NCI-H2171 treated with DMSO at 0.1 percent for 48 hours (cell line): ENCODE measurements at regions not wholly inside any gene's neighbourhood (a gene's known extent, or its start where the extent isn't known, plus 50 kb on each side); places are given as distances from the start of the nearest gene placed in this dataset.

Experiments
- DNase-seq: peaks from one replicate; lab custom pipeline; 2025; lab: John Stamatoyannopoulos, UW

DNA sequence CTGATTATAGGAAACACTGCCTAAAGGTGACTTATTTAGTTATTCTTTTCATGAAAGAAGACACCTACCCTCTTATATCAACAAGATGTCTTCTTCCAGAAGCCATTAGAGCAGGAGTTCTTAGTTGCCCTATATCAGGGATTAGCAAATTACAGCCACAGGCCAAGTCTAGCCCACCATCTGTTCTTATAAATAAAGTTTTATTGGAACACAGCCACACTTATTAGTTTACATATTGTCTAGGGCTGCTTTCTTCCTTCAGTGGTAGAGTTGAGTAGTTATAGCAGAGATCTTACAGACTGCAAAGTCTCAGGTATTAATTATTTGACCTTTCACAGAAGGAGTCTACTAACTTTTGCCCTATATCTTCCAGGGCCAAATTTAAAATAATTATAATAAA lies 157.2 kb upstream of the NOCT start:
- DNase-seq = no peak

DNA sequence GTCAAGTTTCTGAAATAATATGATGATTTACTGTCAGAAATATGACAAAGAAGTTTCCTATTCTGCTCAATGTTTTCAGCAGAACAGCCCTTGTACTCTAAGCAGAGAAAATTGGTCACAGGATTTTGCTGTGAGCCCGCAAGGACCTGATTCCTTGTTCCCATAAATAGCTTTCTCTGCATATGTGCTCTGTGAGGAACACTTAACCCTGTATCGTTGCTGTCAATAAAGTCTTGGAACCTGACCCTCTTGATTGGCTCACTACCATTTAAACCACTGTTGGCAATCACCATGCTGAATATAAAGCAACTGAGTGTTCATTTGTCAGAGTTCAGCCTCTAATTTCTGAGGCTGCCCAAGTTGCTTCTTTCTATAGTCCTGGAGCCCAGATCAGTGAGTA lies 158.2 kb upstream of the NOCT start:
- no peak for DNase-seq

DNA sequence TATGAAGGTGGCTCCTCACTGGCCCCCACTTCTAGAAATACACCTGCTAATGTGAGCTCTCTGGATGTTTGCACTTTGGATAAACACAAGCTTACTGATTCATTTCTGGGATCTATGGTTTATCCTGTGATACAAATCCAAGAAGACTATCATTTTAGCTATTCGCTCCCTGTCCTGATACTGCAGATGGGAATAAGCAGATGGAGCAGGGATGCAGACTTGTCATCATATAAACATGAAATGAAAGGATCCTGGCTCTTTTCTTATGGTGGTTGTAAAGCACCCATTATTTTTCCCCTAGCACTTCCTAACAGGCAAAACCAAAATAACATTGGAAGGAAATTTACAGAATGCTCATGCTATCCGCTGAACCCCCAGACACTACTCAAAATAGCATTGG lies 162.9 kb upstream of the NOCT start:
- no peak for DNase-seq

DNA sequence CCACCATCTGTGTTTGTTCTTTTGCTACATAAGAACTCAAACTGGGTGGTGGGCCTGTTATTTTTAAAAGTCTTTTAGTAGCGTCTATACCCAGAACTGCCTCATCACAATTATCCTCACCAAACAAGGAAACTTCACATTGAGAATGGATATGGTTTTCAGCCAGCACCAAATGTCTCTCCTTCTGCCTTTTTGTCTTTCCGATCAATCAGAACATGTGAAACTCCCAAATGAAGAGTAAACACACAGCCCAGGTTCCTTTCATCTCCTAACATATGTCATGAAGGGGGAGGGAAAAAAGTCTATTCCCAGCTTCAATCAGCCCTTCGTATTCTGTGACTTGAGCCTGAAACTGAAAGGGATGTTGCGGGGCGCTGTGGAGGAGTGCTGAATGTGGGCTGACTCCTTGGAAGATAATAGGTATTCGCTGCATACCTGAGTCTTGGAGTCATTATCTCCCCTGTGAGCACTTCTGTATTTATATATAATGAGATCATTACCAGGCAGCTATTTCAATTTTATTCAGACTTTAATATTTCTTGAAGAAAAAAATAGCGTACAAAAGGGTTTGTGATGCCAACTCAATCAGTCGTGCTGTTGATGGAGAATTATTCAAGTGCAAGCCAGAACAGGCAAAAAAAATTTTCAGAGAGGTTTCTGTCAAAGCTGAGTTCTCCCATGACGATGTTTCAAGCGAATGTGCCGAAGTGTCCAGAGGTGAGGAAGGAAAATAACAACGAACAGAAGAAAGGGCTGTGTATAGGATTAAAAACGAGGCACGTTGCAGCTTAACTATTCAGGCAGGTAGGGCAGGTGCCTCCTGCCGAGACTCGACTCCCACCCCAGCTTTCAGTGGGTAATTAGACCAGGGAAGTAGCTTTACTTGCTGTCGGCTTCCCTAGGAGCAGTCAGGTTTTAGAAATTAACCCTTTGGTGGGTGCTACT lies 163.9 kb upstream of the NOCT start:
- peak; percentile 88 for DNase-seq

GRCh38 chr4:138845664-138846063 lies 169.9 kb upstream of the NOCT start:
- DNase-seq = no peak

DNA sequence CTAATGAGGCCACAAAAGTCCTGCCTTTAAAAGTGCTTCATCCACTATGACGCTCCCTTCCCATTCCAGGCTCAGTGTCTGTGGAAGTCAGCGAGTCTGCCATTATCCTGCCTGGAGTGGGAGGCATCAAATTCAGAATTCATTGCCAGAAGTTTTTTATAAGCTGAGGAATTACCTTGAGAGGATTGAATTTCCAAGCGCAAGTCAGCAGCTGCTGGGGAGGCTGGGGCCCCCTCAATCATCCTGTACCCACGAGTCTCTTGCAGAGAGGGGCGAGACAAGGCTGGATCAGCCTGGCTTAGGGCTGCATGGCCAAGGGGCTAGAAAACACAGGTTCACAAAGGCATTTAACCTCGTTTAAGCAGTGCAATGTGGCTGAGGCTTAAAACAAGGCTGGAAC lies 170.5 kb upstream of the NOCT start:
- peak; percentile 57 for DNase-seq

GRCh38 chr4:138843616-138844015 lies 172.0 kb upstream of the NOCT start:
- DNase-seq = no peak

- DNase-seq = no peak
Measured at GRCh38 chr4:138841343-138841742, 174.2 kb upstream of the NOCT start.

DNA sequence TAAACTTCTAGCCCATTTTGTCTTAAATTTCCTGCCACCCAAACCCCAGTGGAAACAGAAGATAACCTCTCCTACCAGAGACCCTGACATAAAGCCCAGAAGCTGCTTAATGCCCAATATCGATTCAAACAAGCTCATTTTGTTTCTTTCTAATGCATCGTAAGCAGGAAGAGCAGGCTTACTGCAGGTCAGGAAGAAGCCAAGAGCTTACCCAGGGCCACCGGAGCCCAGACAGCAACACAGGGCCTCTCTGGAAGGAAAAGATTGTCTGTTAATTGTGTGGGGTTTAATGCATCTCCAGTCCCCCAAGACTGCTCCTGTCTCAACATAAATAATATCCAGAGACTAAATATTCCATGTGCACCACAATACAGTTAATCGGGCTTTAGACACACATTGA lies 177.3 kb upstream of the NOCT start:
- no peak for DNase-seq

GRCh38 chr4:138835832-138836533 lies 179.6 kb upstream of the NOCT start:
- DNase-seq = peak; percentile 9

- DNase-seq = no peak
Measured at GRCh38 chr4:138833974-138834373, 181.6 kb upstream of the NOCT start.

- DNase-seq = no peak
Measured at GRCh38 chr4:138832563-138832962, 183.0 kb upstream of the NOCT start.

DNA sequence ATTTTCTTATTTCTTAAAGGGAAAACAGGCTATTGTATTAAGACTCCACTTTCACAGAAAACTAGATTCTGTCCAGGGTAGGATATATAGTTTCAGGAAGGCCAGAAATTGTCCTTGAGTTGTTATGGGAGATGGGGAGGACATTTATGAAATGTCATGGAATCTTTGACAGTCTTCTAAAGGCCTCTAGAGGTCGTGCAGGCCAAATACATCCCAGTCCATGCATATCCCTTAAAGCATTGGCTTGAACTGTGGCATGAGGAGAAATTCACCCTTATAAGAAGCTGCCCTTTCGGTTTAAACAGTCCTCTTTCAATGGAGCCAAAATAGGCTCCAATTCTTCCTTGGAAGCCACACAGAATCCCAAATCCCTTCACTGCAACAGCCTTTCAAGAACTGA lies 183.6 kb upstream of the NOCT start:
- no peak for DNase-seq

DNA sequence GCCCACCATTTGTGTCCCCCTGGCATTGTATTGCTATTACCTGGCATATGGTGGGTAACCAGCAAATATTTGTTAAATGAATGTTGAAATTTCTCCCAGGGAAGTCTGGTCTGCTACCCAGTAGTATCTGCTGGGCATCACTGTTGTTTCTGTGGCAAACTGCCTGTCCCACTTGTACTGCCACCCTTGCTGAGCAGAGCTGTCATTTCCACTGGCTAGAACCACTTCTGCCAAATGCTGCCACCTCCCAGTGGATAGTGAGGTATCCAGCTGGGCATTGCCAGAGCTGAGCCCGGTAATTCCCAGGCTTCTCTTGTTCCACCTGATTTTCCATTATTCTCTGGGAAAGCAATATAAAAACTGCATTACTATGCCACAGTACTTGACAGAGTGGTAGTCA lies 186.7 kb upstream of the NOCT start:
- DNase-seq = no peak

- DNase-seq = no peak
Measured at GRCh38 chr4:138826754-138827153, 188.8 kb upstream of the NOCT start.

DNA sequence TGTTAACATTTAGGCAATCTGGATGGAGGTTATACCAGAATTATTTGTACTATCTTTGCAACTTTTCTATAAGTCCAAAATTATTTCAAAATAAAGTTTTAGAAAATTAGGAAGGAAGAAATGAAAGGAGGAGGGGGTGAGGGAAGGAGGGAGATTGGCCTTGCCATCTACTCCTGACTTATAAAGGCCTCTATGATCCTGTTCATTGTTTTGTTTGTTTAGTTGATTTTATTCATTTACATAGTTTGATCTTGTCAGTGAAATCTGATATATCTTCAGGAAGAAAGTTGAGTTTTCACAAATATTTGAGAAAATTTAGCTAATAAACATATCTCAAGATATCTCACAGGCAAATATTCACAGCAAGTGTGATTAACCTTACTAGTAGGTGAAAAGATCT lies 189.3 kb upstream of the NOCT start:
- no peak for DNase-seq

DNA sequence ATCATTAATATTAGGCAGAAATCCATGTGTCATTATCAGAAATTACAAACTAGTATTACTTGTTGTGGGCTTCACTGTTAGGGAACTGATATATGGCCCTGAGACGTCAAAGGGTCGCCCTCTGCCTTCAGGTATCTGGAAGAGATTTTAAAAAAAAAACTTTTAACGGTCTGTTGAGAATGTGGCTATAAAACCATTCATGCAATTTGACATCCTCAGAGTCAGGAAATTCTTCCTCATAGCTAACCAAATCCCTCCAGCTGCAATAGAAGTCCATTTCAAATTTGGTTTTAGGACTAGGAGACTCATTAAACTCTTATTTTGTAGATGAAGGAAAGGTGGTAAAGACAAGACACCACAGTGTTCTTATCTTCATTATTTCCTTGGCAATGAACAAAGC lies 194.2 kb upstream of the NOCT start:
- no peak for DNase-seq

- DNase-seq = no peak
Measured at GRCh38 chr4:138816875-138817274, 198.7 kb upstream of the NOCT start.

- no peak for DNase-seq
Measured at GRCh38 chr4:138815811-138816210, 199.8 kb upstream of the NOCT start.

DNA sequence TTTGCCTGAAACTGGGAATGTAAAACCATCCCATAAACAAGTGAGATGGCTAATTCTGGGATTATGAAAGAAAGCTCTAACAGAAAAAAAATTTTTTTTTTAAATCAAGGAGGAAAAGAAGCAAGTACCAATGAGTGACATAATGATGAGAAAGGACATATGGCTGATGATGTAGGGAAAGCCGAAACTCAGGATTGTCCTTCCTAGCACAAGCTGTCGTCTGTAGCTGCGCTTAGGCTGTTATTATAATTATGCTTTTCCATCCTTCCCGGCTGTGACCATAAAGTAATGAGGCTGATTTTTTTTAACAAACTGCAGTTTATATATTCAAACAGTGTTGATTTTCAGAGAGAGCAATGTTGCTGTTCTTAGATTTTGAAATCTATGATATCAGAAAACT lies 209.8 kb upstream of the NOCT start:
- DNase-seq = peak; percentile 57

DNA sequence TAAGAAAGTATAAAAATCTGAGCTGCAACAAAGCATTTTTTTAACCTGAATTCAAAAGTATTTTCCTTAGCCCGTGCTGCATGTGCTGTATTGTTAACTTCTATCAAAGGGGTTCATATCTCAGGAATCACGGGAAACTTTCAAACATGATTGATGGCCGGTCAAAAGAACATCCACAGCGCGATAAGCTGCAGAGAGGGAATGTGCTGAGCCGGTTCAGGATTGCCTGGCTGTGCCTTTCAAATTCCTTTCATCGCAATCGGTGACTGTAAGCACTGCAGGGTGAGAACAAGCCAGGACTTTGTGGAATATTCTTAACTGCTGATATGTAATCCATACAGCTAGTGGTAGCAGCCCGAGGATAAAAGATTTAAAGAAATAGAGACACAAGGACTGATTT lies 210.9 kb upstream of the NOCT start:
- no peak for DNase-seq

- no peak for DNase-seq
Measured at GRCh38 chr4:138803051-138803450, 212.5 kb upstream of the NOCT start.

DNA sequence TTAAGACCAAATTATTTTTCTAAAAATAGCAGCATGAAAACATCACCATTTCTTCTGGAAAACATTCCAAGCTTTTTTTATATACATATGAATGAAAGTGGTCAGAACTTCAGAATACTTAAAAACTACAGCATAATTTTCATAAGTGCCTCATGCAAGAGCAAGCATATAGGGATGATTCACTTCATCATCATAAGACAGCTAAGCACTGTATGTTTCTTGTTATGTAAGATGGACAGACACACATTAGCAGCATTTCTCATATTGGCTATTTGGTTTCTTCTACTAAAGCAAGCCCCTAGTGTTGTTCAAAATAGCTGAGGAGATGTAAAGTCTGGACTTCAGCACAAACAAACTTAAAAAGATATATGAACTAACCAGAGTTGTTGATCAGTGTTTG lies 213.1 kb upstream of the NOCT start:
- DNase-seq = no peak

GRCh38 chr4:138800421-138800820 lies 215.2 kb upstream of the NOCT start:
- no peak for DNase-seq
